Epithelial cell of prostate (primary cell): ENCODE measurements at regions not wholly inside any gene's neighbourhood (a gene's known extent, or its start where the extent isn't known, plus 50 kb on each side); places are given as distances from the start of the nearest gene placed in this dataset.
"Not testable (repeated sequence)": the region's sequence is repeated elsewhere in the genome, so short reads cannot be mapped to it uniquely, and the experiment has no call there.

Experiments
- DNase-seq: peaks from one replicate; pipeline ENCODE4 v3.0.0-alpha.2; 2011; ENCODE audit warnings: low read depth, low spot score
- H3K27ac ChIP-seq: fragments of 450-650 bp; 2 replicates; pipeline ENCODE4 v1.5.1; 2017; ENCODE audit warnings: mild to moderate bottlenecking

- DNase-seq, result no peak
These were observed 291.7 kb upstream of the FOXF1 start for GRCh38 chr16:86218479-86219170.

GRCh38 chr16:86219655-86220445 is 290.5 kb upstream of the FOXF1 start:
- H3K27ac ChIP-seq, result no peak overlapping the region
- DNase-seq, result no peak

More at GRCh38 chr16:86218479-86219170, 291.7 kb upstream of the FOXF1 start:
- H3K27ac ChIP-seq, result no peak overlapping the region

GRCh38 chr16:86220561-86220960 is 289.8 kb upstream of the FOXF1 start:
- H3K27ac ChIP-seq, result no peak overlapping the region
- no peak for DNase-seq

GRCh38 chr16:86221085-86221484 is 289.2 kb upstream of the FOXF1 start:
- DNase-seq, result no peak
- H3K27ac ChIP-seq, result no peak overlapping the region

GRCh38 chr16:86222547-86222946 is 287.8 kb upstream of the FOXF1 start:
- no peak for DNase-seq
- H3K27ac ChIP-seq, result peak overlapping the region; percentile 2

- no peak for DNase-seq
These were observed 287.3 kb upstream of the FOXF1 start for GRCh38 chr16:86222965-86223551.

GRCh38 chr16:86224126-86224525 is 286.2 kb upstream of the FOXF1 start:
- no peak overlapping the region for H3K27ac ChIP-seq
- no peak for DNase-seq

More at GRCh38 chr16:86222965-86223551, 287.3 kb upstream of the FOXF1 start:
- H3K27ac ChIP-seq, result peak overlapping the region; percentile 2

- DNase-seq, result no peak
- no peak overlapping the region for H3K27ac ChIP-seq
These were observed 285.7 kb upstream of the FOXF1 start for GRCh38 chr16:86224629-86225028.

GRCh38 chr16:86225905-86226371 is 284.4 kb upstream of the FOXF1 start:
- no peak overlapping the region for H3K27ac ChIP-seq
- no peak for DNase-seq

GRCh38 chr16:86227041-86227440 is 283.3 kb upstream of the FOXF1 start:
- no peak overlapping the region for H3K27ac ChIP-seq
- DNase-seq, result no peak

GRCh38 chr16:86227801-86228200 is 282.5 kb upstream of the FOXF1 start:
- no peak for DNase-seq
- H3K27ac ChIP-seq, result no peak overlapping the region

- no peak for DNase-seq
- H3K27ac ChIP-seq, result no peak overlapping the region
These were observed 281.6 kb upstream of the FOXF1 start for GRCh38 chr16:86228713-86229112.

GRCh38 chr16:86229283-86229682 is 281.0 kb upstream of the FOXF1 start:
- no peak for DNase-seq
- H3K27ac ChIP-seq, result no peak overlapping the region

- no peak for DNase-seq
- H3K27ac ChIP-seq, result no peak overlapping the region
These were observed 280.3 kb upstream of the FOXF1 start for GRCh38 chr16:86229866-86230656.

- H3K27ac ChIP-seq, result no peak overlapping the region
- DNase-seq, result no peak
These were observed 278.9 kb upstream of the FOXF1 start for GRCh38 chr16:86231321-86231995.

GRCh38 chr16:86231996-86232350 is 278.4 kb upstream of the FOXF1 start:
- DNase-seq, result no peak
- no peak overlapping the region for H3K27ac ChIP-seq

- DNase-seq, result no peak
- H3K27ac ChIP-seq, result no peak overlapping the region
These were observed 277.8 kb upstream of the FOXF1 start for GRCh38 chr16:86232496-86232895.

- DNase-seq, result not testable (repeated sequence)
These were observed 276.8 kb upstream of the FOXF1 start for GRCh38 chr16:86233506-86233905.

GRCh38 chr16:86239381-86239780 is 270.9 kb upstream of the FOXF1 start:
- no peak for DNase-seq
- H3K27ac ChIP-seq, result no peak overlapping the region

More at GRCh38 chr16:86233506-86233905, 276.8 kb upstream of the FOXF1 start:
- H3K27ac ChIP-seq, result not testable (repeated sequence)
